ENCODE measurements at regions not wholly inside any gene's neighbourhood (a gene's known extent, or its start where the extent isn't known, plus 50 kb on each side); places are given as distances from the start of the nearest gene placed in this dataset.
"Not testable (repeated sequence)": the region's sequence is repeated elsewhere in the genome, so short reads cannot be mapped to it uniquely, and the experiment has no call there.

DNA sequence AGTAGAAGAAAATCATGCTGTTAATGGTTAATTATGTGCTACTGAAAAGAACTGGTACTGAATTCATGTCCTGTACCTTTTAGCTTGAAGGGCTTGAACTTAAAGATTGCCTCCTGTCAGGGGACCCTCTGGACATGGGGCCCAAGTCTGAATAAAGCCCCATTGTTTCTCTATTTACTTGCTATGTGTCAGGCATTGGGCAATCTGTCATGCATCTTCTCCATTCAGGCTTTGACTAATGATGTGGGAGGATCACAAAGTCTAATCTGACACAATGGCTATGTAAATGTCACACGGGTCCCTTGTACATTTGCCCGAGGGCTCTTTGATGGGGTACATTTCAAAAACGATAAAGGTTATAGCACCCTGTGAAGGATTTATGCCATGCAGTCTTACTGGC is 64.0 kb upstream of the TUSC1 start:
- Histone ChIP-seq H3K4me3 (ENCODE audit: low read depth, low read length, poor library complexity, severe bottlenecking) (no peak overlapping the region), H3K27ac (ENCODE audit: low read depth, low read length, poor library complexity, severe bottlenecking) (no peak overlapping the region), H3K9me3 (ENCODE audit: low read depth, low read length, poor library complexity, severe bottlenecking) (no peaks in the 10 kb centered on the region), H3K27me3 (replicated peaks; ENCODE audit: insufficient read depth, low read depth, low read length, poor library complexity) (no peaks in the 10 kb centered on the region), H3K36me3 (ENCODE audit: insufficient read depth, low read length, poor library complexity, severe bottlenecking) (no peaks in the 10 kb centered on the region), H3K4me1 (ENCODE audit: insufficient read depth, low read length, poor library complexity, severe bottlenecking) (no peaks in the 10 kb centered on the region)
- BruUV-seq (replicated peaks), result no TSS peak
- POLR2A ChIA-PET (ENCODE audit: low non-redundant PET), result no interaction called here
- TF ChIP-seq, protein P1, sequence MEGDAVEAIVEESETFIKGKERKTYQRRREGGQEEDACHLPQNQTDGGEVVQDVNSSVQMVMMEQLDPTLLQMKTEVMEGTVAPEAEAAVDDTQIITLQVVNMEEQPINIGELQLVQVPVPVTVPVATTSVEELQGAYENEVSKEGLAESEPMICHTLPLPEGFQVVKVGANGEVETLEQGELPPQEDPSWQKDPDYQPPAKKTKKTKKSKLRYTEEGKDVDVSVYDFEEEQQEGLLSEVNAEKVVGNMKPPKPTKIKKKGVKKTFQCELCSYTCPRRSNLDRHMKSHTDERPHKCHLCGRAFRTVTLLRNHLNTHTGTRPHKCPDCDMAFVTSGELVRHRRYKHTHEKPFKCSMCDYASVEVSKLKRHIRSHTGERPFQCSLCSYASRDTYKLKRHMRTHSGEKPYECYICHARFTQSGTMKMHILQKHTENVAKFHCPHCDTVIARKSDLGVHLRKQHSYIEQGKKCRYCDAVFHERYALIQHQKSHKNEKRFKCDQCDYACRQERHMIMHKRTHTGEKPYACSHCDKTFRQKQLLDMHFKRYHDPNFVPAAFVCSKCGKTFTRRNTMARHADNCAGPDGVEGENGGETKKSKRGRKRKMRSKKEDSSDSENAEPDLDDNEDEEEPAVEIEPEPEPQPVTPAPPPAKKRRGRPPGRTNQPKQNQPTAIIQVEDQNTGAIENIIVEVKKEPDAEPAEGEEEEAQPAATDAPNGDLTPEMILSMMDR (conservative IDR thresholded peaks at IDR 0.05; ENCODE audit: low read depth, low read length), result no peak
- TF ChIP-seq EZH2 (IDR thresholded peaks at IDR 0.05; ENCODE audit: borderline replicate concordance, low read depth, low read length, poor library complexity, severe bottlenecking), result no peak
- CTCF ChIA-PET, result no interaction called here
- intact Hi-C loops (cut with micrococcal nuclease; ENCODE audit: unreplicated experiment), result no loop called here
- no peak for DNase-seq (ENCODE audit: low spot score)

DNA sequence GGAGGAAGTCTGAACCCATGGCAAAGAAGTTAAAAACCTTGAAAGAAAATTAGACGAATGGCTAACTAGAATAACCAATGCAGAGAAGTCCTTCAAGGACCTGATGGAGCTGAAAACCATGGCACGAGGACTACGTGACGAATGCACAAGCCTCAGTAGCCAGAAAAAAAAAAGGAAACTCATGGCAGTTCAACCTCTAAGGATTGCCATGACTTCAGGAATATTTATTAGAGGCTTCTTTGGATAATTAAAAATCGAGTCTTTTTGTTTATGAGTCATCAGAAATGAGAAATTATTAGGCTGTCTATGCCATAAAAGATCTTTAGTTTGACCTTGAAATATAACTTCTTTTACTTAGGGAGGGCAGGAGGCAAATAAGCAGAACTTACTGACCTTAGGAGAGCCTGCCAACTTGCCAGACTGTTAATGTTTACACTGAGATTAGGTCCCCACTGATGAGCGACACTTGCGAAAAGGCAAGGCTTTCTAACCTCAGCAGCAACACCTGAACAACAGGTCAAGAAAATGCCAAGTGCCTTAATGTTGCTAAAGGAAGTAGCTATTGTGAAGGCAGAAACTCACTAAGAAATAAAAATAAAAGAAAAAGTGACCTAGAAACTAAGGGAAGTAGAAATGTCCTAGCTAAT is 55.2 kb upstream of the TUSC1 start:
- H3K9me3 ChIP-seq (ENCODE audit: low read depth, low read length, poor library complexity, severe bottlenecking), result no peaks in the 10 kb centered on the region
- CTCF ChIA-PET, result no interaction called here
- no TSS peak for BruUV-seq (replicated peaks)
- DNase-seq (ENCODE audit: low spot score), result no peak
- no peaks in the 10 kb centered on the region for H3K4me1 ChIP-seq (ENCODE audit: insufficient read depth, low read length, poor library complexity, severe bottlenecking)
- no peaks in the 10 kb centered on the region for H3K36me3 ChIP-seq (ENCODE audit: insufficient read depth, low read length, poor library complexity, severe bottlenecking)
- intact Hi-C loops (cut with micrococcal nuclease; ENCODE audit: unreplicated experiment), result no loop called here
- no peak for TF ChIP-seq EZH2 (IDR thresholded peaks at IDR 0.05; ENCODE audit: borderline replicate concordance, low read depth, low read length, poor library complexity, severe bottlenecking)
- TF ChIP-seq, protein P1 (conservative IDR thresholded peaks at IDR 0.05; ENCODE audit: low read depth, low read length), result no peak
- POLR2A ChIA-PET (ENCODE audit: low non-redundant PET), result no interaction called here
- H3K27ac ChIP-seq (ENCODE audit: low read depth, low read length, poor library complexity, severe bottlenecking), result no peak overlapping the region
- H3K27me3 ChIP-seq (replicated peaks; ENCODE audit: insufficient read depth, low read depth, low read length, poor library complexity), result no peaks in the 10 kb centered on the region
- H3K4me3 ChIP-seq (ENCODE audit: low read depth, low read length, poor library complexity, severe bottlenecking), result no peak overlapping the region

DNA sequence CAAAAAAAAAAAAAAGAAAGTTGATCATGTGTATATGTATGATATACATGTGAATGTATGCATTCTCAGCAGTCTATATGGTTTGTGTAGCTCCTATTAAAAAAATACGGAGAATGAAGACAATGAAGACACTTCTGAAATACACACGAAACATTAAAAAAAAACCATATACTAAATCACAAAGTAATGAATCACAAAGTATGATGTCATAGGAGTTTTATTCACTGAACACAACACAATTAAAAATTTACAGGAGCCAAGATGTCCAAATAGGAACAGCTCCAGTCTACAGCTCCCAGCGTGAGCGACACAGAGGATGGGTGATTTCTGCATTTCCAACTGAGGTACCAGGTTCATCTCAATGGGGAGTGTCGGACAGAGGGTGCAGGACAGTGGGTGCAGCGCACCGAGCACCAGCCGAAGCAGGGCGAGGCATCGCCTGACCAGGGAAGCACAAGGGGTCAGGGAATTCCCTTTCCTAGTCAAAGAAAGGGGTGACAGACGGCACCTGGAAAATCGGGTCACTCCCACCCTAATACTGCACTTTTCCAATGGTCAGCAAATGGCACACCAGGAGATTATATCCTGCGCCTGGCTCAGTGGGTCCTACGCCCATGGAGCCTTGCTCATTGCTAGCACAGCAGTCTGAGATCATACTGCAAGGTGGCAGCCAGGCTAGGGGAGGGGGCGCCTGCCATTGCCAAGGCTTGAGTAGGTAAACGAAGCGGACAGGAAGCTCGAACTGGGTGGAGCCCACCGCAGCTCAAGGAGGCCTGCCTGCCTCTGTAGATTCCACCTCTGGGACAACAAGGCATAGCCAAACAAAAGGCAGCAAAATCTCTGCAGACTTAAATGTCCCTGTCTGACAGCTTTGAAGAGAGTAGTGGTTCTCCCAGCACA is 53.9 kb upstream of the TUSC1 start:
- H3K36me3 ChIP-seq (ENCODE audit: insufficient read depth, low read length, poor library complexity, severe bottlenecking); BruUV-seq (replicated peaks); H3K27me3 ChIP-seq (replicated peaks; ENCODE audit: insufficient read depth, low read depth, low read length, poor library complexity); DNase-seq (ENCODE audit: low spot score); H3K4me1 ChIP-seq (ENCODE audit: insufficient read depth, low read length, poor library complexity, severe bottlenecking); CTCF ChIA-PET; H3K9me3 ChIP-seq (ENCODE audit: low read depth, low read length, poor library complexity, severe bottlenecking); intact Hi-C loops (cut with micrococcal nuclease; ENCODE audit: unreplicated experiment); H3K27ac ChIP-seq (ENCODE audit: low read depth, low read length, poor library complexity, severe bottlenecking); H3K4me3 ChIP-seq (ENCODE audit: low read depth, low read length, poor library complexity, severe bottlenecking); POLR2A ChIA-PET (ENCODE audit: low non-redundant PET): not testable (repeated sequence)

Measured in A673 (cell line).